Hematopoietic multipotent progenitor cell treated with erythropoietin and hydrocortisone succinate and interleukin-3 and kit ligand, for 8 days (in vitro differentiated cells): ENCODE measurements at regions not wholly inside any gene's neighbourhood (a gene's known extent, or its start where the extent isn't known, plus 50 kb on each side); places are given as distances from the start of the nearest gene placed in this dataset.
A peak's percentile ranks its signal among the peaks of the same experiment; 100 is the strongest.
"Not testable (repeated sequence)": the region's sequence is repeated elsewhere in the genome, so short reads cannot be mapped to it uniquely, and the experiment has no call there.

Experiments
- DNase-seq: peaks from one replicate; pipeline ENCODE4 v3.0.0-alpha.2; 2015

DNA sequence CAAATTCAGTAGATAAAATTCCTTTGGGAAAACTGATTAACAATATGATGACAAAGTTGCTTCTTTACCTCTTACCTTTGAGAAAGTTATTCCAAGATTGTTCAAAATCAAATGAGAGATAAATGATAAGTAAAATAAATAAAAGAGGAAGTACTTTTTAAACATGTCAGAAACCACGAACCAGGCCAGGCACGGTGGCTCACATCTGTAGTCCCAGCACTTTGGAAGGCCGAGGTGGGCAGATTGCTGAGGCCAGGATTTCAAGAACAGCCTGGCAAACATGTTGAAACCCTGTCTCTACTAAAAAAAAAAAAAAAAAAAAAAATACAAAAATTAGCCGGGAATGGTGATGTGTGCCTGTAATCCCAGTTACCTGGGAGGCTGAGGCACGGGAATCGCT is 296.6 kb downstream of the HGF start:
- no peak for DNase-seq

DNA sequence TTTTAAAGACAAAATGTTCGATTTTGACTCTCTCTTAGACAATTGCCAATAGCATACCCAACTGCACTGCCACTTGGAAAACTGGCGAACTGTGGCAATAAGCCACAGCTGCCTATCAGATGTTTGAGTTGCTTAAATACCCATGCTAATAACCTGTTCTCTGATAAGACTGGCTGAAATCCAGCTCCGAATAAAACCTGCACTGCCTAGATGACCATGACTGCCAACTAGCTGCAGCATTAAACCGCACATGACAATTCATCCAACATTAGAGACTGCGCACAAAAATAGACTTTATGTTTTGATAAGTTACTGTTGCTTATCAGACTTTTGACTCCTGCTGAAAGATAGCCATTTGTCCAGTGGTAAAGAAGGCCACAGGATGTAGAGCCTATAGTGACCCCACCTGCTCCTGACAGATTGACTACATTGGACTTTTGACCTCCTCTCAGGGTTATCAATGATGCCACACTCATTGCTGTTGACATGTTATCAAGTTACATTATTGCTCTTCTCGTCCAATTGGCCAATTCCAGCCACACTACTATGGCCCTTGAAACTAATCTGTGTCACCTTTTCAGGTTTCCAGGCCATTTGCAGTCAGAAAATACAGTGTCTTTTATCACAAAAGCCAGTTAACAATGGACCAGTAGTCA is 299.0 kb downstream of the HGF start:
- DNase-seq = no peak

DNA sequence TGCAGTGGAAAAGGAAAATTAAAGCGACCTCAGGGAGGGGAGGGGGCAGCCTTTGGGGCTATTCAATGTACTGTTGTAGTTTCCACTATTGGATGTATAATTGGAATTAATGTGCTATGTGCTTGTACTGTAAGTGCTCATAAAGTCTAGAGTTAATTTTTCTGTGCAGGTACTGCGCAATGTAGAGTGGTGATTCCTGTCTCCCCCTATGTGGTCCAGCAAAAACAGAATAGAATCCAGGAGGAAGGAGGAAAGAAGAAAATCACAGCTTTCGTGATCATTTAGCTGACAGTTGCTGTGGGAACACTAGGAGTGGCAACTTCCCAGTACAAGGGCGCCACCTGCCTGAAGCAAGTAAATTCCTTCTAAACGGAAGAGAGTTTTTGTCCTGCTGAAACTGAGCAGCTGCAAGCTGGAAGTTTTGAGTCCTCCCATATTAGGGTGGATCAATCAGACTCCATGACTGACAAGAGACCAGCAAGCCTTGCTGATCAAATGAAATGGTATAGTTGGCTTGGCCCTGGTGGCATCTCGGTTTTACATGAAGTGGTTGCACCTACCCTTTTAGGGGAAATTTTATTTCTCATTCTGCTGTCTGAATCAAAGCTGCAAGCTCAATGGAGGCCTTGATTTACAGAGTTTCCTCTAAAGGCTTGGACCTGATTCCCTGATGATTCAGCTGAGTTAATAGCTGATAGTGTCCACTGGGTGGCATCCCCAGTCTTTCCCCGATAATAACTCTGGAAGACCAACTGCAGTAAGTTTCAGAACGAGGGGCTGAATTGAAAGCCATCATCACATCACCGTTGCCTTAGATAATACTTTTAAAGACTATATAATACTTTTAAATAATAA is 299.8 kb downstream of the HGF start:
- peak; percentile 48 for DNase-seq

DNA sequence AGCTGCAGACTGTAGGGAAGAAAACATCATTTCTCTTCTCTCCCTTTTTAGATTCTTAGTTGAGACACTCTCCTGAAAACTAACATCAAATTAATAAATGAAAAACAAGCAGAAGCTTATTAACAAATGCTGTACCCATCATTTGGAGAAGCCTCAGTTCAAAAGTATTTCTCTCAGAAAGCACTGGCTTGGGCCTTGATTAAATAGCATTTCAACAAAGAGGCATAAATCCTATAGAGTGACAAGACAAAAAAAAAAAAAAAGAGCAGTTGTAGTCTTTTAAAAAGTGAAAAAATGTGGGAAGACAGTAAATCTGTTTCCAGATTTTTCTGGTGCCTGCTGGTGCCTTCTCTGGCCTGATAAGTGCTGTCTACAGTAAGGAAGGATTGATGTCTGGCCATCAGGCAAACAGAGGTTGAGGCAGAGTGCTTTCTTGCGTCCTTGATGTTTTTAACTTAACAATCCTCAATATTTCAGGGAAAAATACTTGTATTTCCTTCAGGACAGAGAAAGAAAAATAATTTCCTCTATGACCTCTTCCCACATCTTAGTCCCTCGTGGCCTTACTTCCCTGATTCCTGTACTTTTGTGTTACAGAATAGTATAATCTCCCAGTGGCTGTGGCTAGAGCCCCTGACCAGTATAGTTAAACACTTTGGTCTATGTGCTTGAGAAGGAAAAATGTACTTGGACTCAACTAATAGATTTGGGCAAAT is 300.5 kb downstream of the HGF start:
- no peak for DNase-seq

DNA sequence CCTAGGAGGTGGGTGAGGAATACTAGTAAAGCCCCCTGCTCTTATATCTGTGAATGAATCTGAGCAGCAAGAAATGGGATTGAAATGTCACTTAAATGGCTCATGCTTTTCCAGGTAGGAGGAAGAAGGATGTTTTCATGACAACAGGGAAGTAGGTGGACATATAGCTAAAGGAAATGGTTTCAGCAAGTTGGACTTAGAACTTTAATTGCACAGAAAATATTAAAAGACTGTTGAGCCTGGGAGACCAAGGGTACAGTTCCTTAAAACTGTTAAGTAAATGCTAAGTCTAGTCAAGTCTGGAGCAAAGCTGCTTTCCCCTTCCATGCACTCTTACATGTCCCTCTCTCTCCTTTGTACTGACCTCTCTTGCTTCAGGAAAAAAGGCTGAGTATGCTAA is 301.3 kb downstream of the HGF start:
- no peak for DNase-seq

DNA sequence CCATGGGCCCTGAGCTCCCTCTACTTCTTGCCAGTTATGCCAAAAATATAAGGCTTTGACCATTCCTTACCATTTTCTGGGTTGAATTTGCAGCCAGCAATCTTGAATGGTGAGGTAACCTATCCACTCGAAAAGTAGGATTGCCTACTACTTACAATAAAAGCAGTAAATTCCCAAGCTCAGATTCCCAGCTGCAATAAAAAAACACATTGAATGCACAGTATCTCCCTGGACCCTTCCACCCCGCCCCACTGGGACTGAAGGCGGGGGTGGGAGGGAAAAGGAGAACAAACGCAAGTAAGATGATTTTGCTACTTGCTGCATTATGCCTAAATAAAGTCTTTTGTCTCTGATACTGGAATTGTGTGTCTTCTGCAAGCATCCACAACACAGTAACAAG is 301.9 kb downstream of the HGF start:
- no peak for DNase-seq

DNA sequence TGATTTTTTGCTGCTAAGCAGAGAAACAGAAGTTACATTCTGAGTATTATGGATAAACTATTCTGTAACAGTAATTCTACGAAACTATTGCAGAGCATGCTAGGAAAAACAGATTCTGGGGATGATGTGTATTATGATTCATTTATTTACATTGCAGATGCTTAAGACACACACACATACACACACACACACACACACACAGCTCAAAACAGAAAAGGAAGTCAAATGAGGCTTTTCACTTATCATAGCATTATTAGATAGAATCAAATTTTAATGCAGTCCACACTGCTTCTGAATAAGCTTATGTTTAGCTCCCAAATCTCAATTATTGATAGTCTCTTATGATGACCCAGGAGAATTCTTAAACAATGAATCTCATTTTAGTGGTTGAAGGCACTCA is 307.2 kb downstream of the HGF start:
- no peak for DNase-seq

DNA sequence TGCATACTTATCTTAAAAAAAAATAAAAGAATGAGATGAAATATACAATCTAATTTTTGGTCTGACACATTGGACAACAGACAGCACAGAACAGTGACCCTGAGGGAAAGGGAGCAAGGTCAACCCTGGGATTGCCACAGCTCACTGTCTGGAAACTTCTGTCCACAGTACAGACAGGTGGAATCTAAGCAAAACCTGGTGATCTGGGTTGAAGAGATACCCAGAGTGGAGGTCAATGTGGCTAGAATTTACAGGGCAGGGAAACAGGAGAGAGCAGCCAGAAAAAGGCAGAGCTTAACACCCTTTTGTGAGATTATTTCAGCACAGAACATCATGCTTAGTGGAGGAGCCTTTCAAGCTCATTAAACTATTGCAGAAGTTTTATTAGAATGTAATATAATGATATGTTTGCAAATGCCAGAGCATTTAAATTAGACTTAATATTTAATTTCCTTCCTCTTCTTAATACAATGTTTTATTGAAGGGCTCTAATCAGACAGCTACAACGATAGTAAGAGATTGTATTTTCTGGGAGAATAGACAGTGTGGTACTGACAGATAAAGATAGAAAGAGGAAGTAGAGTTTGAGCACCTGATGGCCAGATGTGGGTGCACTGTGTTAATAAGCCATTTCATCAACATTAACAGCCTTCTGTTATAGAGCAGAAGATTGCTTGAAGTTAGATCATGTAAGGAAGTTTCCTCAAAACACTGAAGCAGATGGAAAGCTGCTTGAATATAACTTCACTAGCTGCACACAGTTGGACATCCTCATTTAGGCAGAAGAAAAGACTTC is 309.4 kb downstream of the HGF start:
- peak; percentile 82 for DNase-seq

DNA sequence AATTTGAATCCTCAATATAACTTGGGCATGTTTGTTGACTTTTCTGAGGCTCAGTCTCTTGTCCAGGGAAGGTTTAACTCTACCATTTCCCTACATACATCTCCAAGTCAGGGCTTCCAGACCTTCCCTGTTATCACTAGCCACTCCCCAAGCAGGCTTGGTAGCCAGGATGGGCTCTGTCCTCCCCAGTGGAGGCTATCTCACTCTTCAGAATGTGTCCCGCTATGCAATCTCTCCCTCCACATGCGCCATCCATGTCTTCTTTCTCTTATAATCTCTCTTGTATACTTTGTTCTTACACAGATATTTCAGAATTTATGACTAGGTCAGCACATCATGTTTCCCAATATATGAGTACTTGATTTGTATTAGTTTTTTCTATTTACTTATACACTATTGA is 310.4 kb downstream of the HGF start:
- peak; percentile 32 for DNase-seq

DNA sequence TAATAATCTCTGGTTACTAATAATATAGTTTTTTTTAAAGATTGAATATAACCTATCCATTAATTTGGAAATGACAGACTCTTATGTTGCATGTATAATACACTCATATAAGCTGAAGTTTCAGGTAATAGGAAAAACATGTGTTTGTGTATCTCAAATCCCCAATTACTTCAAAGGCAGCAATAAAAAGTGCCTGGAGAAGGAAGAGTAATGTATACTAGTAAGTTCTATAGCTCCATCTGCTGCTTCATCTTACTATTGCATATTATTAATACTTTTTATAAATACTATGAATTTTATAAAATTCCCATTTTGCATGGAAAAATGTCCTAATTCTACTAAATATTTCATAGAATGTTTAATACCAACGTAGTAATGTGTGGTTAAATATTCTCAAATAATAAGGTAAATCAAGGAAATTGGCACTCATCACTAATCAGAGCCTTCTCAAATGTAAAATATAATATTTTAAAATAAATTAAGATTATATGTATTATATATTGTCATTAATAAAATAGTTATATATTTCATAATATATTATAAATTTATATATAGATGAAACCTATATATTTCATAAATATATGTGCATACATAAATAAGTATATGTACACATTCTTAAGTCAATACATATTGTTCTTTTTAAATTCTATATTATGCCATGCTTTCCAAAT is 311.9 kb downstream of the HGF start:
- peak; percentile 21 for DNase-seq

DNA sequence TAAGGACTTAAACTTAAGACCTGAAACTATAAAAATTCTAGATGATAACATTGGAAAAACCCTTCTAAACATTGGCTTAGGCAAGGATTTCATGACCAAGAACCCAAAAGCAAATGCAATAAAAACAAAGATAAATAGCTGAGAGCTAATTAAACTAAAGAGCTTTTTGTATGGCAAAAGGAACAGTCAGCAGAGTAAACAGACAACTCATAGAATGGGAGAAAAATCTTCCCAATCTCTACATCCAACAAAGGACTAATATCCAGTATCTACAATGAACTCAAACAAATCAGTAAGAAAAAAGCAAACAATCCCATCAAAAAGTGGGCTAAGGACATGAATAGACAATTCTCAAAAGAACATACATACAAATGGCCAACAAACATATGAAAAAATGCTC is 316.1 kb downstream of the HGF start:
- DNase-seq = not testable (repeated sequence)

DNA sequence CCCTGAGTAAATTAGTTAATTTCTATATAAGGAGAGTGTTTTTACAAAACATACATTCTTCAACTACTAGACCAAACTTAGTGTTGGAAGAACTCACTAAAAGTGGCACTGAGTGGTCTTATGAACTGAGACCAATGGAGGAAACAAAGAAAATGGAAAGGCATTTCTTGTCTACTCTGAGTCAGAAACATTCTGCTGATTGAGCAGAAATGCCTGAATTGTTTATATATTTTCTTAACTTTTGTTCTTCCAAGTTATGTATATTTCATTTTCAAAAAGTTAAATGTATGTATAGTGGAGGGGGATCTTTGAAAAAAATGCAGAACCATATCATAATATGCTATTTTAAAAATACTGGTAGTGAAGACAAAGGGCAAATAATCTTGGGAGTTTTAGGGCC is 320.7 kb downstream of the HGF start:
- no peak for DNase-seq

DNA sequence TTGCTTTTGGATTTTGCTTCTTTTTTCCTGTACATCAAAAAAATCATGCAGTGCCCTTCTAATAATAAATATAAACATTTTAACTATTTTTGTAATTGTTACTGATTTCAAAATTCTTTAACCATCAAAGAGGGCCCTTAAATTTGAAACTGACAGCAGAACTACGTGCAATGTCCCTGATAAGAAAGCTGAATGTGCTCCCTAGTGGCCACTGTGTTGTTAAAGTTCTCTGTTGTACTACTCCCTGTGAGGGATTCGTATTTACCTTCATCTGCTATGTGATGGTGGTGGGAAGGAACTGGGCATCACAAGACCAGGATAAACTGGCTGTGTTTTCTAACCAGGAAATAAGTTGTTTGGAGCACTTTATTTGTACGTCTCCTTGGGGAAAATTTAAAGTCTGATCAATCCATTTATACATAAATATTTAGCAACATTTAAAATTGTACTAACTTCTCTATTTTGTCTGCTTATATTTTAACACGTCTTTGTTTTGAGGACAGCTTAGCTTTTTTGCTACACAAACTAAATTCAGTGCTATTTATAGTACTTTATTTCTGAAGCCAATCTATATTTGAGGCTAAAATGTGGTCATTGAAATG is 322.4 kb downstream of the HGF start:
- DNase-seq = peak; percentile 67

DNA sequence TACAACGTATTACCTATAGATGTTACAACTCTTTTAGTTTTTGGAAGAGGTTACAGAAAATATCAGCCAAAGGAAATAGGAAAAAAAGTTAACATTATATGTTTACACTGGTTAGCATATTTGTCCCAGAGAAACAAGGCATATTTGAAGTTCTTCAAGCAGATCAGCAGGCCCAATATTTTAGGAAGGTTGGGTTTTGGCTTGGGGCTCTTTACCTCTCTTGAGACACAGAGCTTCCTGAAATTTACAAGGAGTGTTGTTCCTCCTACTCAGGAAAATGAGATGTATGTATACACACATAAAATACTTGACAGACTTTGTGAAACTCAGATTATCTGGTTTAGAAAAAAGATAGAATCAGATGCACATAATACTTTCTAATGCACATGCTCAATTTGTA is 323.6 kb downstream of the HGF start:
- no peak for DNase-seq

DNA sequence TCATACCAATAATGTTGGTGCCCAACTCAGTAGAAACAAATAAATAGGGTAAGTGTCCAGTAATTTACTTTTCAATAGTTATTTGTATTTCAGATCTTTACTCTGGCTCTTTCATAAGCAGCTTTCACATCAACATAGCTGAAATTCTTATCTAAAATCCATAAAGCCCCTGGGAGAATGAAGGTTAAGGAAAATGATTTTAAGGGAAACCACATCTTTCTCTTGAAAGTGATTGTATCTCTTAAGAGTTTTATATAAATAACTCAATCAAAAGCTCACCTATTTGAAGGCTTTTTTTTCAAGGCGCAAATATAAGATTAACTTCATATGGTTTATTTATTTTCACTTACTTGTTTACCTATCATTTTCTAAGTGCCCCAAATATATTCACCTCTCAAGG is 324.4 kb downstream of the HGF start:
- no peak for DNase-seq

DNA sequence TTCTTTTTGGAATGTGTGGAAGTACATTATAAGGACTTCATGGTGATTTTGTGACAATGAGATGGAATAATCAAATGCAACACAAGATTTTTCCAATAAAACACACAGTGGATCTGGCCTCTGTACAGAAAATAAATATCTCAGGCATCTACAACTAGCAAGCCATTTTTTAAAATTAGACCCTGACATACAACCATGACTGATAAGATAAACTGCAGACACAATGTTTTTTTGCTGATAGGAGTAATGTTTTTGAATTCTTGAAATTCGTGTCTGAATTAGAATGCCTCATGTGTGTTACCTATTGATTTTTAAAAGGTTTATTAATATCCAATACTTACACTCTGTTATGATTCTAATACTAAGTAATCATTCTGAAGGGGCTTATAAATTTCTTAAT is 328.1 kb downstream of the HGF start:
- DNase-seq = peak; percentile 40

DNA sequence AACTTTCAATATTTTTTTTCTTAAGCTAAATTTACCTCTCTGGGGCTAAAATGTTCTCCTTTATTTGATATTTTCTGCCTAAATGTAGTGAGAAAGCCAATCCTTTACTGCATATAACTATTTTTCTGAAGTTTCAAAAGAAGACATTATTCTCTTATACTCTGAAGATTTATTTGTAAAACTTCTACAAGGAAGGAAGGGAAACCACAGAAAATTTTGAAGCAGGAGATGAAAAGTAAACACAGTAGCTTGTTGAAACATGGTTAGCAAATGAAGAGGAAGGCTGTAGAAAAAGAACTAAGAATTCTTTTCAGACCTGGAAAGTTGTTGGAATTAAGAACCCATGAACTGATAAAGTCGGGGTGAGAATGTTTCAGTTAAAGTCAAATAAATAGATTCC is 330.3 kb downstream of the HGF start:
- no peak for DNase-seq

DNA sequence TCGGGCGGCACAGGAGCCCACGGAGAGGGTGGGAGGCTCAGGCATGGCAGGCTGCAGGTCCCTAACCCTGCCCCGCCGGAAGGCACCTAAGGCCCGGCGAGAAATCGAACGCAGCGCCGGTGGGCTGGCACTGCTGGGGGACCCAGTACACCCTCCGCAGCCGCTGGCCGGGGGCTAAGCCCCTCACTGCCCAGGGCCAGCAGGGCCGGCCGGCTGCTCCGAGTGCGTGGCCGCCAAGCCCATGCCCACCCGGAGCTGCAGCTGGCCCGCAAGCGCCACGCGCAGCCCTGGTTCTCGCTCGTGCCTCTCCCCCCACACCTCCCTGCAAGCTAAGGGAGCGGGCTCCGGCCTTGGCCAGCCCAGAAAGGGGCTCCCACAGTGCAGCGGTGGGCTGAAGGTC is 332.7 kb downstream of the HGF start:
- not testable (repeated sequence) for DNase-seq

DNA sequence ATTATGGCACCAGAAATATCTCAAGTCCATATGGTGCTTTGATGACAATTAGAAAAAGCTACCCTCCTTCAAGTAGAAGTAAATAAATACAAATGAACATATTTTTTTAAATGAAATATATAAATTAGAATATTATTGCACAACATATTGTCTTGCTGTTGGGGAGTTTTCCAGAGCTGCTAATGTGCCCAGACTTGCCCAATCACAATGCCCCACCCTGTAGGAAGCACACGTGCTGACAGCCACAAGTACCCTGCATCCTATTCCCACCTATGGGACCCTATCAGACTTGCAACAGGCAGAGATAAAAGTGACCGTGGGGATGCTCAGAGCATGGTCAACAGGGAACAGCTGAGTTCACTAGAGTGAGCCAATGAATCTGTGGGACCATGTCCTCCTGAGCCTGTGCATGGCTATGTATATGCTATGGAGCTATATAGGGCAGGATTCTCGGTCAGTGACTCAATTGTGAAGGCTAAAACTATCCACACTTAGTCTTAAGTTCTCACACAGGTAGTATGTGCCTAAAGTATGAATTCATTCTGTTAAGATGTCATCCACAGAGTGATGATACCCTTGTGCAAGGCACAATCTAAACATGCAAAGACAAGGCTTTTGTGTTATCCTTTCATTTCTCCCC is 336.0 kb downstream of the HGF start:
- DNase-seq = no peak

DNA sequence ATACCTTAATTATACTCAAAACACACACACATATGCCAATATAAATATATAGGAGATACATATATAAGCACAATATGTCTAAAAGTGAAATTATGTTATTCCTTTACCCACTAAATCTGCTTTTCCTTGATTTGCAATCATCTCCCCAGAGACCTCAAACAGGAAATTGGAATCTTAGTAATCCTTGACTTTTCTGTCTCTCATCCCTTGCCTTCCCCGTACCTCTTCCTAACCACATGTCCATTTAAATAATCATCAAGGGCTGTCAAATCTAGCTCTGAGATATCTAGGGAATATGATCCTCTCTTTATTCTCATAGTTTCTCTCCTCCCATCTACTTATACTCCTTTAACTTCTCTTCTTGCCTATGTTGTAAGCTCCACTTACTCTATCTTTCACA is 336.6 kb downstream of the HGF start:
- DNase-seq = no peak

DNA sequence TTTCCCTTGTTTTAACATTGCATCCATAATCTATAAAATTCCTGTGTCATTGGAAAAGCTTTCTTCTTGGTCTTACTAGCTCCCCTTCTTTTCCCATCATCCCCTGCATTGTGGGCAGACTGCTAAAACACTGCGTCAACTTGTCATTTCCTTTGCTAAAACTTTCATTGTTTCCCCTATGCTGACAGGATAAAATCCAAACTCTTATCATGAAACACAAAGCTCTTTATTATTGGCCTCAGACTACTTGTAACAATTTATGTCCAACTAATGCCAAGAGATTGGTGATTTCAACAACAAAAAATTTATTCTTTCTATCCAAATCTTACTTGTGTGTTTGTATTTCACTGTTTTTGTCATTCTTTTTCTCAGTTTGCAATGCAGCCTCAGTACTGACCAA is 339.1 kb downstream of the HGF start:
- no peak for DNase-seq

DNA sequence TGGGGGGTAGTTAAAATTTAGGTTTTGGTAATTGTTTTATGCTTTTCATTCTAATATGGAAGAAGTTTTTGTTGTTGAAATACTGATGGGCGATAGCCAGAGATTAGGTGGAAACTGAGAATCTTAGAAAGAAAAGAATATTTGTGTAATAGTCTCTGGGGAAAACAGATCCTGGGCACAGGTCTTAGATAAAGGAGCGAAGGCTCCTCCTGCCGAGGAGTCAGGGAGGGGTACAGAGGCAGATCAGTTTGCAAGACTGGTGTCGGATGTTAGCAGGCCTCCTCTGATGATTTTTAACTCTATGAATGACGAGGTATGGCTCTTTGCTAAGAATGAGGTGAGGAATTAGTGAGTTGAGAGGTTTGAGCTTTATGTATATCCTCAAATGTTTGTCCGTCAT is 339.7 kb downstream of the HGF start:
- no peak for DNase-seq
